ENCODE measurements at regions not wholly inside any gene's neighbourhood (a gene's known extent, or its start where the extent isn't known, plus 50 kb on each side); places are given as distances from the start of the nearest gene placed in this dataset.

DNA sequence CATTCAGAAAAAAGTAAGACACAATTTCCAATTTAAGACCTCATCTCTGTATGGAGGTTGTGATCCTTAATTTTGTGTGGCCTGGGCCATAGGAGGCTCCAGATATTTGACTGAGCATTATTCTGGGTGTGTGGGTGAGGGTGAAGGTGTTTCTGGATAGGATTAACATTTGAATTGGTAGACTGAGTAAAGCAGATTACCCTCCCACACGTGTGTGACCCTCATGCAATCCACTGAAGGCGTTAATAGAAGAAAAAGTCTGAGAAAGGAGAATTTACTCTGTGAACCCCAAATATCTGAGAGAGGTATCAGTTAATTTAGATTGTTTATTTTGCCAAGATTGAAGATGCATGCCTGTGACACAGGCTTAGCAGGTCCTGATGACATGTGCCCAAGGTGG, 328.0 kb upstream of the POT1 start:
- Histone ChIP-seq H3F3A (replicated peaks; ENCODE audit: low read depth) (no peaks in the 10 kb centered on the region), H3K36me3 (ENCODE audit: insufficient read depth) (no peaks in the 10 kb centered on the region), H2AFZ (no peak overlapping the region), H3K79me2 (replicated peaks; ENCODE audit: insufficient read depth) (no peaks in the 10 kb centered on the region), H3K9me2 (ENCODE audit: insufficient read depth) (no peaks in the 10 kb centered on the region), H3K4me2 (peak overlapping the region; percentile 46), H3K27ac (ENCODE audit: low read depth) (peak overlapping the region; percentile 84), H3K4me3 (no peak overlapping the region), H3K4me1 (ENCODE audit: insufficient read depth) (peaks cover 52% of the 10 kb centered on the region), H3K27me3 (ENCODE audit: insufficient read depth) (no peaks in the 10 kb centered on the region), H4K20me1 (replicated peaks; ENCODE audit: insufficient read depth) (no peaks in the 10 kb centered on the region)
- H3K4me3 Mint-ChIP-seq: no peak overlapping the region; the same call in 2 of the 3 replicates
- H3K36me3 Mint-ChIP-seq (ENCODE audit: low read depth): no peaks in the 10 kb centered on the region; the same call in 2 of the 3 replicates
- H3K27ac Mint-ChIP-seq: no peak overlapping the region
- no peak for DNase-seq (ENCODE audit: low spot score)
- no peaks in the 10 kb centered on the region for H3K9me3 Mint-ChIP-seq
- peak; percentile 61 for ATAC-seq
- H3K27me3 Mint-ChIP-seq (ENCODE audit: insufficient read depth, low read depth, poor library complexity): peaks cover 1% of the 10 kb centered on the region
- no peak for TF ChIP-seq POLR2AphosphoS5 (IDR thresholded peaks at IDR 0.05; ENCODE audit: low read depth)
- no peak for TF ChIP-seq CREB1 (CRISPR knock-in tag; IDR thresholded peaks at IDR 0.05; ENCODE audit: low read depth)
- TF ChIP-seq, protein P1, sequence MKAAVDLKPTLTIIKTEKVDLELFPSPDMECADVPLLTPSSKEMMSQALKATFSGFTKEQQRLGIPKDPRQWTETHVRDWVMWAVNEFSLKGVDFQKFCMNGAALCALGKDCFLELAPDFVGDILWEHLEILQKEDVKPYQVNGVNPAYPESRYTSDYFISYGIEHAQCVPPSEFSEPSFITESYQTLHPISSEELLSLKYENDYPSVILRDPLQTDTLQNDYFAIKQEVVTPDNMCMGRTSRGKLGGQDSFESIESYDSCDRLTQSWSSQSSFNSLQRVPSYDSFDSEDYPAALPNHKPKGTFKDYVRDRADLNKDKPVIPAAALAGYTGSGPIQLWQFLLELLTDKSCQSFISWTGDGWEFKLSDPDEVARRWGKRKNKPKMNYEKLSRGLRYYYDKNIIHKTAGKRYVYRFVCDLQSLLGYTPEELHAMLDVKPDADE (IDR thresholded peaks at IDR 0.05): no peak
- TF ChIP-seq STAT1 (IDR thresholded peaks at IDR 0.05; ENCODE audit: unreplicated experiment): no peak
- TF ChIP-seq EZH2 (IDR thresholded peaks at IDR 0.05; ENCODE audit: low read depth, unreplicated experiment): no peak
- no peak for TF ChIP-seq EZH2phosphoT487 (IDR thresholded peaks at IDR 0.05; ENCODE audit: unreplicated experiment)
- no peak for TF ChIP-seq NANOG (IDR thresholded peaks at IDR 0.05; ENCODE audit: borderline replicate concordance)
- TF ChIP-seq, protein P2, sequence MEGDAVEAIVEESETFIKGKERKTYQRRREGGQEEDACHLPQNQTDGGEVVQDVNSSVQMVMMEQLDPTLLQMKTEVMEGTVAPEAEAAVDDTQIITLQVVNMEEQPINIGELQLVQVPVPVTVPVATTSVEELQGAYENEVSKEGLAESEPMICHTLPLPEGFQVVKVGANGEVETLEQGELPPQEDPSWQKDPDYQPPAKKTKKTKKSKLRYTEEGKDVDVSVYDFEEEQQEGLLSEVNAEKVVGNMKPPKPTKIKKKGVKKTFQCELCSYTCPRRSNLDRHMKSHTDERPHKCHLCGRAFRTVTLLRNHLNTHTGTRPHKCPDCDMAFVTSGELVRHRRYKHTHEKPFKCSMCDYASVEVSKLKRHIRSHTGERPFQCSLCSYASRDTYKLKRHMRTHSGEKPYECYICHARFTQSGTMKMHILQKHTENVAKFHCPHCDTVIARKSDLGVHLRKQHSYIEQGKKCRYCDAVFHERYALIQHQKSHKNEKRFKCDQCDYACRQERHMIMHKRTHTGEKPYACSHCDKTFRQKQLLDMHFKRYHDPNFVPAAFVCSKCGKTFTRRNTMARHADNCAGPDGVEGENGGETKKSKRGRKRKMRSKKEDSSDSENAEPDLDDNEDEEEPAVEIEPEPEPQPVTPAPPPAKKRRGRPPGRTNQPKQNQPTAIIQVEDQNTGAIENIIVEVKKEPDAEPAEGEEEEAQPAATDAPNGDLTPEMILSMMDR (conservative IDR thresholded peaks at IDR 0.05; ENCODE audit: low read depth in 2 of 2): no peak
- TF ChIP-seq, protein P3, sequence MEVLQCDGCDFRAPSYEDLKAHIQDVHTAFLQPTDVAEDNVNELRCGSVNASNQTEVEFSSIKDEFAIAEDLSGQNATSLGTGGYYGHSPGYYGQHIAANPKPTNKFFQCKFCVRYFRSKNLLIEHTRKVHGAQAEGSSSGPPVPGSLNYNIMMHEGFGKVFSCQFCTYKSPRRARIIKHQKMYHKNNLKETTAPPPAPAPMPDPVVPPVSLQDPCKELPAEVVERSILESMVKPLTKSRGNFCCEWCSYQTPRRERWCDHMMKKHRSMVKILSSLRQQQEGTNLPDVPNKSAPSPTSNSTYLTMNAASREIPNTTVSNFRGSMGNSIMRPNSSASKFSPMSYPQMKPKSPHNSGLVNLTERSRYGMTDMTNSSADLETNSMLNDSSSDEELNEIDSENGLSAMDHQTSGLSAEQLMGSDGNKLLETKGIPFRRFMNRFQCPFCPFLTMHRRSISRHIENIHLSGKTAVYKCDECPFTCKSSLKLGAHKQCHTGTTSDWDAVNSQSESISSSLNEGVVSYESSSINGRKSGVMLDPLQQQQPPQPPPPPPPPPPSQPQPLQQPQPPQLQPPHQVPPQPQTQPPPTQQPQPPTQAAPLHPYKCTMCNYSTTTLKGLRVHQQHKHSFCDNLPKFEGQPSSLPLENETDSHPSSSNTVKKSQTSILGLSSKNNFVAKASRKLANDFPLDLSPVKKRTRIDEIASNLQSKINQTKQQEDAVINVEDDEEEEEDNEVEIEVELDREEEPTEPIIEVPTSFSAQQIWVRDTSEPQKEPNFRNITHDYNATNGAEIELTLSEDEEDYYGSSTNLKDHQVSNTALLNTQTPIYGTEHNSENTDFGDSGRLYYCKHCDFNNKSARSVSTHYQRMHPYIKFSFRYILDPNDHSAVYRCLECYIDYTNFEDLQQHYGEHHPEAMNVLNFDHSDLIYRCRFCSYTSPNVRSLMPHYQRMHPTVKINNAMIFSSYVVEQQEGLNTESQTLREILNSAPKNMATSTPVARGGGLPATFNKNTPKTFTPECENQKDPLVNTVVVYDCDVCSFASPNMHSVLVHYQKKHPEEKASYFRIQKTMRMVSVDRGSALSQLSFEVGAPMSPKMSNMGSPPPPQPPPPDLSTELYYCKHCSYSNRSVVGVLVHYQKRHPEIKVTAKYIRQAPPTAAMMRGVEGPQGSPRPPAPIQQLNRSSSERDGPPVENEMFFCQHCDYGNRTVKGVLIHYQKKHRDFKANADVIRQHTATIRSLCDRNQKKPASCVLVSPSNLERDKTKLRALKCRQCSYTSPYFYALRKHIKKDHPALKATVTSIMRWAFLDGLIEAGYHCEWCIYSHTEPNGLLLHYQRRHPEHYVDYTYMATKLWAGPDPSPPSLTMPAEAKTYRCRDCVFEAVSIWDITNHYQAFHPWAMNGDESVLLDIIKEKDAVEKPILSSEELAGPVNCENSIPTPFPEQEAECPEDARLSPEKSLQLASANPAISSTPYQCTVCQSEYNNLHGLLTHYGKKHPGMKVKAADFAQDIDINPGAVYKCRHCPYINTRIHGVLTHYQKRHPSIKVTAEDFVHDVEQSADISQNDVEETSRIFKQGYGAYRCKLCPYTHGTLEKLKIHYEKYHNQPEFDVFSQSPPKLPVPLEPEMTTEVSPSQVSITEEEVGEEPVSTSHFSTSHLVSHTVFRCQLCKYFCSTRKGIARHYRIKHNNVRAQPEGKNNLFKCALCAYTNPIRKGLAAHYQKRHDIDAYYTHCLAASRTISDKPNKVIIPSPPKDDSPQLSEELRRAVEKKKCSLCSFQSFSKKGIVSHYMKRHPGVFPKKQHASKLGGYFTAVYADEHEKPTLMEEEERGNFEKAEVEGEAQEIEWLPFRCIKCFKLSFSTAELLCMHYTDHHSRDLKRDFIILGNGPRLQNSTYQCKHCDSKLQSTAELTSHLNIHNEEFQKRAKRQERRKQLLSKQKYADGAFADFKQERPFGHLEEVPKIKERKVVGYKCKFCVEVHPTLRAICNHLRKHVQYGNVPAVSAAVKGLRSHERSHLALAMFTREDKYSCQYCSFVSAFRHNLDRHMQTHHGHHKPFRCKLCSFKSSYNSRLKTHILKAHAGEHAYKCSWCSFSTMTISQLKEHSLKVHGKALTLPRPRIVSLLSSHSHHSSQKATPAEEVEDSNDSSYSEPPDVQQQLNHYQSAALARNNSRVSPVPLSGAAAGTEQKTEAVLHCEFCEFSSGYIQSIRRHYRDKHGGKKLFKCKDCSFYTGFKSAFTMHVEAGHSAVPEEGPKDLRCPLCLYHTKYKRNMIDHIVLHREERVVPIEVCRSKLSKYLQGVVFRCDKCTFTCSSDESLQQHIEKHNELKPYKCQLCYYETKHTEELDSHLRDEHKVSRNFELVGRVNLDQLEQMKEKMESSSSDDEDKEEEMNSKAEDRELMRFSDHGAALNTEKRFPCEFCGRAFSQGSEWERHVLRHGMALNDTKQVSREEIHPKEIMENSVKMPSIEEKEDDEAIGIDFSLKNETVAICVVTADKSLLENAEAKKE (CRISPR knock-in tag; IDR thresholded peaks at IDR 0.05): no peak
- TF ChIP-seq JUNB (IDR thresholded peaks at IDR 0.05; ENCODE audit: unreplicated experiment): no peak
- peaks cover 42% of the 10 kb centered on the region for H3K4me1 Mint-ChIP-seq

All from GM23338 (cell line).